ENCODE measurements at regions not wholly inside any gene's neighbourhood (a gene's known extent, or its start where the extent isn't known, plus 50 kb on each side); places are given as distances from the start of the nearest gene placed in this dataset.

DNA sequence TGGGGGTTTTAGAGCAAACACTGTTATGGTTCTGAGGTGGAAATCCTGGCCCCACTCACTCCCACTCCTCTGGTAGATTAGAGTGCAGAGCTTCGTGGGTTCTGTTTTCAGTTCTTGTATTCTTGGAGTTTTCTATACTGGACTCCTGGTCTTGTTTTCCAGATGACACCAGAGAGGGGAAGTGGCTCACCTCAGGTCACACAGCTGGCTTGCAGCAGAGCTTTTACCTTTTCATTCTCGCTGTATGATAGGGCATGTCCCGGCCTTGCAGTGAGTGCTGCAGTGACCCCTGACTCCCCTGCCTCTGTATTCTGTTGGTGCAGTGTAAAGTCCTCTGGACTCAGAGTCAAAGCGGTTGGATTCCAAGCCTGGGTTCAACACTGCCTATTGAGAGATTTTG is 148.9 kb upstream of the MEX3C start:
- no peaks in the 10 kb centered on the region for H3K4me1 ChIP-seq (ENCODE audit: control insufficient read depth in 1 of 2, insufficient read depth in 2 of 2, low read length in 2 of 2)
- peaks cover 0 to 7% (median 2%) of the 10 kb centered on the region in 3 donors for H3K27me3 Mint-ChIP-seq (ENCODE audit: low read depth in 3 of 3)
- no peak for DNase-seq
- H3K4me3 ChIP-seq (replicated peaks in 1 of 3; ENCODE audit: low read depth in 2 of 3, low read length in 3 of 3), result no peak overlapping the region
- H3K4me2 ChIP-seq (replicated peaks; ENCODE audit: extremely low read depth, low read length, poor library complexity, severe bottlenecking), result no peak overlapping the region
- H3K36me3 Mint-ChIP-seq, result no peaks in the 10 kb centered on the region
- H3K27ac ChIP-seq (ENCODE audit: low read depth in 1 of 2, low read length in 2 of 2), result no peak overlapping the region
- WGBS (ENCODE audit: insufficient coverage), result 94% methylated on average over 3 of the region's 4 CpGs
- H3K9me3 Mint-ChIP-seq, result peaks cover 0 to 3% (median 2%) of the 10 kb centered on the region in 7 donors
- no peaks in the 10 kb centered on the region for H3K36me3 ChIP-seq (replicated peaks in 1 of 2; ENCODE audit: control insufficient read depth in 1 of 2, insufficient read depth in 2 of 2, low read length in 2 of 2)
- H3K9me3 ChIP-seq (replicated peaks in 1 of 2; ENCODE audit: control insufficient read depth in 1 of 2, insufficient read depth in 1 of 2, low read length in 2 of 2), result no peaks in the 10 kb centered on the region
- no peaks in the 10 kb centered on the region for H3K79me2 ChIP-seq (ENCODE audit: insufficient read depth, low read length)
- TF ChIP-seq, protein P1, sequence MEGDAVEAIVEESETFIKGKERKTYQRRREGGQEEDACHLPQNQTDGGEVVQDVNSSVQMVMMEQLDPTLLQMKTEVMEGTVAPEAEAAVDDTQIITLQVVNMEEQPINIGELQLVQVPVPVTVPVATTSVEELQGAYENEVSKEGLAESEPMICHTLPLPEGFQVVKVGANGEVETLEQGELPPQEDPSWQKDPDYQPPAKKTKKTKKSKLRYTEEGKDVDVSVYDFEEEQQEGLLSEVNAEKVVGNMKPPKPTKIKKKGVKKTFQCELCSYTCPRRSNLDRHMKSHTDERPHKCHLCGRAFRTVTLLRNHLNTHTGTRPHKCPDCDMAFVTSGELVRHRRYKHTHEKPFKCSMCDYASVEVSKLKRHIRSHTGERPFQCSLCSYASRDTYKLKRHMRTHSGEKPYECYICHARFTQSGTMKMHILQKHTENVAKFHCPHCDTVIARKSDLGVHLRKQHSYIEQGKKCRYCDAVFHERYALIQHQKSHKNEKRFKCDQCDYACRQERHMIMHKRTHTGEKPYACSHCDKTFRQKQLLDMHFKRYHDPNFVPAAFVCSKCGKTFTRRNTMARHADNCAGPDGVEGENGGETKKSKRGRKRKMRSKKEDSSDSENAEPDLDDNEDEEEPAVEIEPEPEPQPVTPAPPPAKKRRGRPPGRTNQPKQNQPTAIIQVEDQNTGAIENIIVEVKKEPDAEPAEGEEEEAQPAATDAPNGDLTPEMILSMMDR (IDR thresholded peaks at IDR 0.05), result no peak
- intact Hi-C loops (cut with micrococcal nuclease), result no loop called here
- no peaks in the 10 kb centered on the region for H3K4me1 Mint-ChIP-seq
- H4K20me1 ChIP-seq (ENCODE audit: insufficient read depth, low read length), result no peaks in the 10 kb centered on the region
- no peak overlapping the region for H3K9ac ChIP-seq (ENCODE audit: insufficient read depth, low read length, poor library complexity, severe bottlenecking)
- H3K27me3 ChIP-seq (ENCODE audit: control insufficient read depth in 2 of 2, insufficient read depth in 2 of 2, low read length in 2 of 2), result no peaks in the 10 kb centered on the region
- no peak overlapping the region for H2AFZ ChIP-seq (ENCODE audit: insufficient read depth, low read depth, low read length, poor library complexity, severe bottlenecking)
- H3K27ac Mint-ChIP-seq, result no peak overlapping the region
- no peak overlapping the region for H3K4me3 Mint-ChIP-seq

DNA sequence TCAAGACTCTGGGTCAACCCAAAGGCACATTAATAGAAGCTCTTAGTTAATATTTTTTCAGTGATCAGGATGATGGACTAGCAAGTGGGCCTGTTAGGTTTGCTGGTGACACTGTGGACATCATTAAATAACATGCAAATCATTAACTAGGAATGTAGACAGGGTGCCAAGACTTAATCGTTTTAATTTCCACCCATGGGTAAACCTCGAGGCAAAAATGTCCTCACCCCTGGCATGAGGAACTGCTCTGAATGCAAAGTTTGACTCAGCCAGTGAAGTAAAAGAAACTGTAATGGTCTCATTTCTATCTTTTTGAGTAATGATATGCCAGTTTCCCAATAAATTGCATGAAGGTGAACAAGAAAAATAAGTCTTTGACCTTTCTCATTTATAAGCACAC is 152.6 kb upstream of the MEX3C start:
- Histone ChIP-seq H3K9ac (ENCODE audit: insufficient read depth, low read length, poor library complexity, severe bottlenecking) (no peak overlapping the region), H4K20me1 (ENCODE audit: insufficient read depth, low read length) (no peaks in the 10 kb centered on the region), H3K4me1 (ENCODE audit: control insufficient read depth in 1 of 2, insufficient read depth in 2 of 2, low read length in 2 of 2) (no peaks in the 10 kb centered on the region), H3K4me3 (replicated peaks in 1 of 3; ENCODE audit: low read depth in 2 of 3, low read length in 3 of 3) (no peak overlapping the region), H3K4me2 (replicated peaks; ENCODE audit: extremely low read depth, low read length, poor library complexity, severe bottlenecking) (no peak overlapping the region), H3K79me2 (ENCODE audit: insufficient read depth, low read length) (no peaks in the 10 kb centered on the region), H2AFZ (ENCODE audit: insufficient read depth, low read depth, low read length, poor library complexity, severe bottlenecking) (no peak overlapping the region), H3K27me3 (ENCODE audit: control insufficient read depth in 2 of 2, insufficient read depth in 2 of 2, low read length in 2 of 2) (no peaks in the 10 kb centered on the region), H3K9me3 (replicated peaks in 1 of 2; ENCODE audit: control insufficient read depth in 1 of 2, insufficient read depth in 1 of 2, low read length in 2 of 2) (no peaks in the 10 kb centered on the region), H3K27ac (ENCODE audit: low read depth in 1 of 2, low read length in 2 of 2) (no peak overlapping the region), H3K36me3 (replicated peaks in 1 of 2; ENCODE audit: control insufficient read depth in 1 of 2, insufficient read depth in 2 of 2, low read length in 2 of 2) (no peaks in the 10 kb centered on the region)
- no peak for DNase-seq
- intact Hi-C loops (cut with micrococcal nuclease), result no loop called here
- TF ChIP-seq, protein P1 (IDR thresholded peaks at IDR 0.05), result no peak
- WGBS (ENCODE audit: insufficient coverage), result no CpG with 5 or more reads among the region's 2 CpGs
- Mint-ChIP-seq H3K4me3 (no peak overlapping the region), H3K4me1 (no peaks in the 10 kb centered on the region), H3K9me3 (peaks cover 0 to 6% (median 2%) of the 10 kb centered on the region in 7 donors), H3K27ac (no peak overlapping the region), H3K27me3 (ENCODE audit: low read depth in 3 of 3) (peaks cover 0 to 9% (median 2%) of the 10 kb centered on the region in 3 donors), H3K36me3 (no peaks in the 10 kb centered on the region)

Measured in CD14-positive monocyte (primary cell).